ENCODE measurements at regions not wholly inside any gene's neighbourhood (a gene's known extent, or its start where the extent isn't known, plus 50 kb on each side); places are given as distances from the start of the nearest gene placed in this dataset.
A peak's percentile ranks its signal among the peaks of the same experiment; 100 is the strongest.

GRCh38 chrX:437661-438390, 51.1 kb upstream of the PPP2R3B start:
- H3K27ac ChIP-seq: no peak overlapping the region
- TF ChIP-seq CTCF (IDR thresholded peaks at IDR 0.05) (no peak), POLR2A (IDR thresholded peaks at IDR 0.05) (no peak), EP300 (IDR thresholded peaks at IDR 0.05) (no peak), POLR2AphosphoS5 (IDR thresholded peaks at IDR 0.05) (no peak)
- H3K4me1 ChIP-seq: peaks cover 0 to 10% (median 0%) of the 10 kb centered on the region in 4 donors
- no peak for ATAC-seq (ENCODE audit: low FRiP score in 2 of 2)
- WGBS, 2 donors: 17 to 45% methylated on average over 24 to 41 of the region's 41 CpGs
- no peaks in the 10 kb centered on the region for H3K36me3 ChIP-seq
- DNase-seq: peak in 1 of 2 donors; percentile 61
- peaks cover 0 to 7% (median 0%) of the 10 kb centered on the region in 4 donors for H3K27me3 ChIP-seq
- H3K9me3 ChIP-seq: no peaks in the 10 kb centered on the region
- no peak overlapping the region for H3K4me3 ChIP-seq

- no peak for ATAC-seq (ENCODE audit: low FRiP score in 2 of 2)
- no peak for DNase-seq
- WGBS, 2 donors: 92 to 93% methylated on average over 6 to 7 of the region's 7 CpGs
Observed at GRCh38 chrX:439241-439640, 52.5 kb upstream of the PPP2R3B start.

GRCh38 chrX:439719-440118, 53.0 kb upstream of the PPP2R3B start:
- peaks cover 0 to 10% (median 0%) of the 10 kb centered on the region in 4 donors for H3K4me1 ChIP-seq
- ATAC-seq (ENCODE audit: low FRiP score in 2 of 2) (no peak), DNase-seq (no peak)
- no peaks in the 10 kb centered on the region for H3K36me3 ChIP-seq
- TF ChIP-seq POLR2AphosphoS5 (IDR thresholded peaks at IDR 0.05) (no peak), EP300 (IDR thresholded peaks at IDR 0.05) (no peak), POLR2A (IDR thresholded peaks at IDR 0.05) (no peak), CTCF (IDR thresholded peaks at IDR 0.05) (no peak)
- peaks cover 0 to 7% (median 0%) of the 10 kb centered on the region in 4 donors for H3K27me3 ChIP-seq
- H3K27ac ChIP-seq: no peak overlapping the region
- no peak overlapping the region for H3K4me3 ChIP-seq
- no peaks in the 10 kb centered on the region for H3K9me3 ChIP-seq
- 95 to 96% methylated on average over 8 to 9 of the region's 9 CpGs for WGBS, 2 donors

More at GRCh38 chrX:439241-439640, 52.5 kb upstream of the PPP2R3B start:
- H3K4me3 ChIP-seq: no peak overlapping the region
- H3K9me3 ChIP-seq: no peaks in the 10 kb centered on the region
- no peak overlapping the region for H3K27ac ChIP-seq
- TF ChIP-seq POLR2AphosphoS5 (IDR thresholded peaks at IDR 0.05) (no peak), POLR2A (IDR thresholded peaks at IDR 0.05) (no peak), EP300 (IDR thresholded peaks at IDR 0.05) (no peak), CTCF (IDR thresholded peaks at IDR 0.05) (no peak)
- no peaks in the 10 kb centered on the region for H3K36me3 ChIP-seq
- peaks cover 0 to 7% (median 0%) of the 10 kb centered on the region in 4 donors for H3K27me3 ChIP-seq
- peaks cover 0 to 10% (median 0%) of the 10 kb centered on the region in 4 donors for H3K4me1 ChIP-seq

- WGBS, 2 donors: 89 to 95% methylated on average over 14 of the region's 14 CpGs
- TF ChIP-seq POLR2AphosphoS5 (IDR thresholded peaks at IDR 0.05) (no peak), EP300 (IDR thresholded peaks at IDR 0.05) (no peak), POLR2A (IDR thresholded peaks at IDR 0.05) (no peak), CTCF (IDR thresholded peaks at IDR 0.05) (no peak)
- no peak for ATAC-seq (ENCODE audit: low FRiP score in 2 of 2)
- Histone ChIP-seq H3K4me3 (no peak overlapping the region), H3K4me1 (peaks cover 0 to 10% (median 0%) of the 10 kb centered on the region in 4 donors), H3K9me3 (no peaks in the 10 kb centered on the region), H3K36me3 (no peaks in the 10 kb centered on the region), H3K27ac (no peak overlapping the region), H3K27me3 (peaks cover 0 to 7% (median 0%) of the 10 kb centered on the region in 4 donors)
- DNase-seq: peak in 1 of 2 donors; percentile 58
Observed at GRCh38 chrX:440636-441035, 53.9 kb upstream of the PPP2R3B start.

Data from upper lobe of left lung (tissue), 6 donors.